ACC112 (cell line): ENCODE measurements at regions not wholly inside any gene's neighbourhood (a gene's known extent, or its start where the extent isn't known, plus 50 kb on each side); places are given as distances from the start of the nearest gene placed in this dataset.

Experiments
- H2AFZ ChIP-seq: fragments of 200-600 bp; sonication (generic); one replicate; pipeline ENCODE4 v1.6.0; 2017; ENCODE audit warnings: antibody characterized with exemption, low read length; ENCODE audit not compliant: unreplicated experiment
- H3K27ac ChIP-seq: fragments of 200-600 bp; sonication (generic); 2 replicates; pipeline ENCODE4 v1.5.1; 2014; ENCODE audit warnings: low read depth, mild to moderate bottlenecking, antibody characterized with exemption, low read length, moderate library complexity
- H3K27me3 ChIP-seq: fragments of 200-600 bp; sonication (generic); 2 replicates; pipeline ENCODE4 v1.6.1; 2014; ENCODE audit warnings: mild to moderate bottlenecking, antibody characterized with exemption, low read length, moderate library complexity, mixed read lengths; ENCODE audit not compliant: insufficient read depth
- H3K36me3 ChIP-seq: fragments of 200-600 bp; sonication (generic); 2 replicates; pipeline ENCODE4 v1.6.1; 2016; ENCODE audit warnings: mild to moderate bottlenecking, antibody characterized with exemption, low read length, moderate library complexity, mixed read lengths; ENCODE audit not compliant: insufficient read depth
- H3K4me1 ChIP-seq: fragments of 200-600 bp; sonication (generic); one replicate; pipeline ENCODE4 v1.6.1; 2016; ENCODE audit warnings: low read length, mixed read lengths; ENCODE audit not compliant: insufficient read depth, unreplicated experiment, control insufficient read depth
- H3K4me3 ChIP-seq: fragments of 200-600 bp; sonication (generic); 2 replicates; pipeline ENCODE4 v1.5.1; 2014; ENCODE audit warnings: mild to moderate bottlenecking, low read depth, low read length
- H3K79me2 ChIP-seq: fragments of 200-600 bp; sonication (generic); one replicate; pipeline ENCODE4 v1.6.0; 2016; ENCODE audit warnings: low read length; ENCODE audit not compliant: control insufficient read depth, unreplicated experiment, insufficient read depth

- Histone ChIP-seq H2AFZ (no peak overlapping the region), H3K4me3 (no peak overlapping the region), H3K4me1 (no peaks in the 10 kb centered on the region)
These were observed 375.8 kb downstream of the GADD45G start for GRCh38 chr9:89980600-89980999.

GRCh38 chr9:89982016-89982415, 377.2 kb downstream of the GADD45G start:
- Histone ChIP-seq H3K4me3 (no peak overlapping the region), H3K36me3 (no peaks in the 10 kb centered on the region), H3K27ac (no peak overlapping the region), H3K4me1 (no peaks in the 10 kb centered on the region), H3K79me2 (no peaks in the 10 kb centered on the region), H2AFZ (no peak overlapping the region), H3K27me3 (no peaks in the 10 kb centered on the region)

More at GRCh38 chr9:89980600-89980999, 375.8 kb downstream of the GADD45G start:
- Histone ChIP-seq H3K36me3 (no peaks in the 10 kb centered on the region), H3K27me3 (no peaks in the 10 kb centered on the region), H3K79me2 (no peaks in the 10 kb centered on the region), H3K27ac (no peak overlapping the region)

- no peak overlapping the region for H3K27ac ChIP-seq
- H3K4me1 ChIP-seq, result no peaks in the 10 kb centered on the region
- no peak overlapping the region for H2AFZ ChIP-seq
- no peaks in the 10 kb centered on the region for H3K79me2 ChIP-seq
- H3K27me3 ChIP-seq, result no peaks in the 10 kb centered on the region
- H3K36me3 ChIP-seq, result no peaks in the 10 kb centered on the region
- no peak overlapping the region for H3K4me3 ChIP-seq
These were observed 378.6 kb downstream of the GADD45G start for GRCh38 chr9:89983411-89983810.

GRCh38 chr9:89984214-89984613, 379.4 kb downstream of the GADD45G start:
- H3K79me2 ChIP-seq, result no peaks in the 10 kb centered on the region
- no peak overlapping the region for H2AFZ ChIP-seq
- no peaks in the 10 kb centered on the region for H3K36me3 ChIP-seq
- H3K4me1 ChIP-seq, result no peaks in the 10 kb centered on the region
- no peak overlapping the region for H3K27ac ChIP-seq
- no peak overlapping the region for H3K4me3 ChIP-seq
- H3K27me3 ChIP-seq, result no peaks in the 10 kb centered on the region

- Histone ChIP-seq H3K27me3 (no peaks in the 10 kb centered on the region), H3K4me3 (no peak overlapping the region), H3K36me3 (no peaks in the 10 kb centered on the region), H3K27ac (no peak overlapping the region), H2AFZ (no peak overlapping the region), H3K79me2 (no peaks in the 10 kb centered on the region), H3K4me1 (no peaks in the 10 kb centered on the region)
These were observed 380.3 kb downstream of the GADD45G start for GRCh38 chr9:89985068-89985467.

- H3K4me3 ChIP-seq, result no peak overlapping the region
- H3K27me3 ChIP-seq, result no peaks in the 10 kb centered on the region
These were observed 381.4 kb downstream of the GADD45G start for GRCh38 chr9:89986190-89986589.

GRCh38 chr9:89988458-89988857, 383.6 kb downstream of the GADD45G start:
- H2AFZ ChIP-seq, result no peak overlapping the region
- no peaks in the 10 kb centered on the region for H3K27me3 ChIP-seq
- H3K4me1 ChIP-seq, result no peaks in the 10 kb centered on the region
- H3K4me3 ChIP-seq, result no peak overlapping the region
- H3K27ac ChIP-seq, result no peak overlapping the region
- H3K79me2 ChIP-seq, result no peaks in the 10 kb centered on the region
- no peaks in the 10 kb centered on the region for H3K36me3 ChIP-seq

More at GRCh38 chr9:89986190-89986589, 381.4 kb downstream of the GADD45G start:
- Histone ChIP-seq H3K4me1 (no peaks in the 10 kb centered on the region), H3K36me3 (no peaks in the 10 kb centered on the region), H3K79me2 (no peaks in the 10 kb centered on the region), H3K27ac (no peak overlapping the region), H2AFZ (no peak overlapping the region)

GRCh38 chr9:89991204-89991790, 386.5 kb downstream of the GADD45G start:
- Histone ChIP-seq H3K27me3 (no peaks in the 10 kb centered on the region), H3K79me2 (no peaks in the 10 kb centered on the region)

GRCh38 chr9:89992326-89993198, 387.8 kb downstream of the GADD45G start:
- no peak overlapping the region for H3K4me3 ChIP-seq
- H3K4me1 ChIP-seq, result no peaks in the 10 kb centered on the region
- H3K79me2 ChIP-seq, result no peaks in the 10 kb centered on the region
- H3K27me3 ChIP-seq, result no peaks in the 10 kb centered on the region
- H3K27ac ChIP-seq, result no peak overlapping the region
- no peaks in the 10 kb centered on the region for H3K36me3 ChIP-seq
- no peak overlapping the region for H2AFZ ChIP-seq

More at GRCh38 chr9:89991204-89991790, 386.5 kb downstream of the GADD45G start:
- Histone ChIP-seq H3K36me3 (no peaks in the 10 kb centered on the region), H3K4me1 (no peaks in the 10 kb centered on the region), H3K27ac (no peak overlapping the region), H2AFZ (no peak overlapping the region), H3K4me3 (no peak overlapping the region)

GRCh38 chr9:89993678-89994630, 389.1 kb downstream of the GADD45G start:
- H3K36me3 ChIP-seq, result no peaks in the 10 kb centered on the region
- no peak overlapping the region for H3K27ac ChIP-seq
- no peak overlapping the region for H2AFZ ChIP-seq
- no peaks in the 10 kb centered on the region for H3K27me3 ChIP-seq
- H3K4me3 ChIP-seq, result no peak overlapping the region
- H3K4me1 ChIP-seq, result no peaks in the 10 kb centered on the region
- H3K79me2 ChIP-seq, result no peaks in the 10 kb centered on the region
